ENCODE measurements at regions not wholly inside any gene's neighbourhood (a gene's known extent, or its start where the extent isn't known, plus 50 kb on each side); places are given as distances from the start of the nearest gene placed in this dataset.

DNA sequence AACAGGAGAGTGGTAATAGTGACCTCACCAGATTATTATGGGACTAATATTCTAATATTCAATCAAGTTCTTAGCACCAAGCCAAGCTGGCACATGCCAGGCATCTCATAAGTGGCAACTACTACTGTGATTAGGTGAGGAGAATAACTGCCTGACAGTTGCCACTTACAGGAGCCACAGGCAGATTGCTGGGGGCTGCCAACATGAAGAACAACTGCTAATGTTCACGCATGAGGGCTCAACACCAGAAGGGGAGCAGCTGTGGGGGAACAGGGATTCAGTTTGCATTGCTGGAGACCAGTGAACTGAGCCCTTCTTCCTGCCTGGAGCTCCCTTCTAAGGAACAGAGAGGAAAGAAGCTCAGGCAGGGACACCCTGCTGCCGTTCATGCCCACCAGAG lies 504.5 kb downstream of the FOXO1 start:
- TF ChIP-seq, protein P1, sequence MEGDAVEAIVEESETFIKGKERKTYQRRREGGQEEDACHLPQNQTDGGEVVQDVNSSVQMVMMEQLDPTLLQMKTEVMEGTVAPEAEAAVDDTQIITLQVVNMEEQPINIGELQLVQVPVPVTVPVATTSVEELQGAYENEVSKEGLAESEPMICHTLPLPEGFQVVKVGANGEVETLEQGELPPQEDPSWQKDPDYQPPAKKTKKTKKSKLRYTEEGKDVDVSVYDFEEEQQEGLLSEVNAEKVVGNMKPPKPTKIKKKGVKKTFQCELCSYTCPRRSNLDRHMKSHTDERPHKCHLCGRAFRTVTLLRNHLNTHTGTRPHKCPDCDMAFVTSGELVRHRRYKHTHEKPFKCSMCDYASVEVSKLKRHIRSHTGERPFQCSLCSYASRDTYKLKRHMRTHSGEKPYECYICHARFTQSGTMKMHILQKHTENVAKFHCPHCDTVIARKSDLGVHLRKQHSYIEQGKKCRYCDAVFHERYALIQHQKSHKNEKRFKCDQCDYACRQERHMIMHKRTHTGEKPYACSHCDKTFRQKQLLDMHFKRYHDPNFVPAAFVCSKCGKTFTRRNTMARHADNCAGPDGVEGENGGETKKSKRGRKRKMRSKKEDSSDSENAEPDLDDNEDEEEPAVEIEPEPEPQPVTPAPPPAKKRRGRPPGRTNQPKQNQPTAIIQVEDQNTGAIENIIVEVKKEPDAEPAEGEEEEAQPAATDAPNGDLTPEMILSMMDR (IDR thresholded peaks at IDR 0.05) = no peak
- no peak for TF ChIP-seq POLR2A (IDR thresholded peaks at IDR 0.05)

Data from right lobe of liver (tissue), 4 donors.